OCI-LY7 (cell line): ENCODE measurements at regions not wholly inside any gene's neighbourhood (a gene's known extent, or its start where the extent isn't known, plus 50 kb on each side); places are given as distances from the start of the nearest gene placed in this dataset.

Source experiments
- BruUV-seq: library from RNA; stranded (reverse); fragments of 400-500 nt; replicated peaks from 2 replicates; lab custom pipeline; 2021; lab: Mats Ljungman, UMichigan
- CTCF ChIA-PET: fragments of 300-600 bp; sonication (Branson Sonifier 250); formaldehyde crosslinking; loops from one replicate; lab custom pipeline; 2022; ENCODE audit warnings: antibody characterized with exemption; ENCODE audit not compliant: unreplicated experiment; lab: Charles Lee
- POLR2A ChIA-PET: fragments of 300-600 bp; sonication (Branson Sonifier 250); formaldehyde crosslinking; loops from one replicate; lab custom pipeline; 2022; ENCODE audit warnings: antibody characterized with exemption; lab: Charles Lee
- DNase-seq: peaks from one replicate; pipeline ENCODE4 v3.0.0-alpha.2; 2015; ENCODE audit warnings: low spot score
- H2AFZ ChIP-seq: fragments of 200-600 bp; sonication (generic), shearing (Covaris generic); 2 replicates; pipeline ENCODE4 v1.6.1; 2014; ENCODE audit warnings: mild to moderate bottlenecking, antibody characterized with exemption, low read length, moderate library complexity
- H3K27ac ChIP-seq: fragments of 200-600 bp; sonication (generic); 2 replicates; pipeline ENCODE4 v1.5.1; 2014; ENCODE audit warnings: mixed run types, low read depth, mild to moderate bottlenecking, moderate library complexity, low read length, inconsistent platforms; ENCODE audit not compliant: poor library complexity, severe bottlenecking
- H3K36me3 ChIP-seq: fragments of 200-600 bp; sonication (generic); 2 replicates; pipeline ENCODE4 v1.6.1; 2014; ENCODE audit warnings: mild to moderate bottlenecking, antibody characterized with exemption, low read length, moderate library complexity, mixed read lengths; ENCODE audit not compliant: insufficient read depth
- H3K4me1 ChIP-seq: fragments of 200-600 bp; sonication (generic); 2 replicates; pipeline ENCODE4 v1.5.1; 2014; ENCODE audit warnings: mild to moderate bottlenecking, low read length; ENCODE audit not compliant: insufficient read depth, poor library complexity, severe bottlenecking
- H3K4me2 ChIP-seq: fragments of 200-600 bp; sonication (generic); 2 replicates; pipeline ENCODE4 v1.6.1; 2014; ENCODE audit warnings: mild to moderate bottlenecking, low read length
- H3K4me3 ChIP-seq: fragments of 200-600 bp; sonication (generic); 2 replicates; pipeline ENCODE4 v1.5.1; 2014; ENCODE audit warnings: mild to moderate bottlenecking, low read depth, low read length; ENCODE audit not compliant: poor library complexity, severe bottlenecking
- H3K79me2 ChIP-seq: fragments of 200-600 bp; sonication (generic); 2 replicates; pipeline ENCODE4 v1.6.1; 2016; ENCODE audit warnings: low read depth, mild to moderate bottlenecking, low read length, moderate library complexity, mixed read lengths; ENCODE audit not compliant: insufficient read depth
- H3K9me2 ChIP-seq: fragments of 200-600 bp; sonication (generic); 2 replicates; pipeline ENCODE4 v1.6.1; 2016; ENCODE audit warnings: mild to moderate bottlenecking, low read length, mixed read lengths; ENCODE audit not compliant: insufficient read depth
- H3K9me3 ChIP-seq: fragments of 200-600 bp; sonication (generic); 2 replicates; pipeline ENCODE4 v1.6.1; 2014; ENCODE audit warnings: mild to moderate bottlenecking, mixed run types, low read length, mixed read lengths
- H4K20me1 ChIP-seq: fragments of 200-600 bp; sonication (generic); 2 replicates; pipeline ENCODE4 v1.6.1; 2014; ENCODE audit warnings: mild to moderate bottlenecking, antibody characterized with exemption, low read length, moderate library complexity, mixed read lengths; ENCODE audit not compliant: insufficient read depth
- CTCF ChIP-seq: fragments of 200-600 bp; sonication (generic); conservative IDR thresholded peaks from 2 replicates; pipeline ENCODE4 v1.5.1; 2014; ENCODE audit warnings: mild to moderate bottlenecking, antibody characterized with exemption, low read length, moderate library complexity, mixed read lengths
- EZH2phosphoT487 ChIP-seq: fragments of 200-600 bp; sonication (generic); IDR thresholded peaks from 2 replicates; pipeline ENCODE4 v1.6.1; 2018; ENCODE audit warnings: low read depth, borderline replicate concordance, mild to moderate bottlenecking, mixed run types, antibody characterized with exemption, low read length, moderate library complexity, mixed read lengths
- intact Hi-C: fragments of 100-400 bp; cut with micrococcal nuclease; formaldehyde crosslinking; loops from one replicate; pipeline ENCODE4 v1.10.0; 2022; ENCODE audit not compliant: unreplicated experiment

- Histone ChIP-seq H3K4me2 (no peak overlapping the region), H4K20me1 (no peaks in the 10 kb centered on the region), H3K4me1 (no peaks in the 10 kb centered on the region), H3K9me2 (no peaks in the 10 kb centered on the region), H2AFZ (no peak overlapping the region), H3K36me3 (no peaks in the 10 kb centered on the region), H3K4me3 (no peak overlapping the region), H3K9me3 (no peaks in the 10 kb centered on the region), H3K27ac (no peak overlapping the region), H3K79me2 (no peaks in the 10 kb centered on the region)
- no peak for DNase-seq
- TF ChIP-seq EZH2phosphoT487 (no peak), CTCF (no peak)
- POLR2A ChIA-PET = interaction anchor here (0.6 to 0.7 kb wide), 2 partner anchors 8 to 1104 kb away, joined by 3 read pairs; no protein-coding TSS in a partner anchor
- no TSS peak for BruUV-seq
- intact Hi-C loops = no loop called here
- CTCF ChIA-PET = interaction anchor here (0.7 kb wide), 1 partner anchor 15 kb away, joined by 3 read pairs; no protein-coding TSS in a partner anchor
These were observed 794.8 kb downstream of the HACE1 start for GRCh38 chr6:104064876-104065275.

DNA sequence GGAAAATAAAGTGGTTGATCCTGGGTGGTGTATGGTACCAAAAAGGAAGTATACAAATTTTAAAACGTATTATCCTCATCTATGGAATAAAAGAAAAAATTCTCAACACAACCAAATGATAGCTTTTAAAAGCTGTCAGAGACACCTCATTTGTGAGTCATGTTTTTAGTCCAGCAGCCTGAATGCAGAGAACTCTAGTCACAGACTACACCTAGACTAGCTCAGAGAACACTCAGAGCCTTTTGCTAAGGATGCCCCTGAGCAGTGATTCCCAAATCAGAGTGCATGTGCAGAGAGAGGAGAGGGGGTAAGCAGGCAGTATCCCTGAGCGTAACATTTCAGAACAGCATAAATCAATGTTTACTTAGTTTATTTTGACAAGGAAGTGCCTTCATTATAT is 809.3 kb downstream of the HACE1 start:
- BruUV-seq = no TSS peak
- ChIA-PET CTCF (no interaction called here), POLR2A (no interaction called here)
- no peaks in the 10 kb centered on the region for H3K79me2 ChIP-seq
- no peak overlapping the region for H2AFZ ChIP-seq
- no peak overlapping the region for H3K4me2 ChIP-seq
- no peaks in the 10 kb centered on the region for H3K4me1 ChIP-seq
- H3K27ac ChIP-seq = no peak overlapping the region
- H4K20me1 ChIP-seq = no peaks in the 10 kb centered on the region
- no peaks in the 10 kb centered on the region for H3K36me3 ChIP-seq
- no peaks in the 10 kb centered on the region for H3K9me3 ChIP-seq
- H3K9me2 ChIP-seq = no peaks in the 10 kb centered on the region
- no peak overlapping the region for H3K4me3 ChIP-seq
- intact Hi-C loops = no loop called here
- DNase-seq = no peak
- no peak for TF ChIP-seq CTCF
- no peak for TF ChIP-seq EZH2phosphoT487

DNA sequence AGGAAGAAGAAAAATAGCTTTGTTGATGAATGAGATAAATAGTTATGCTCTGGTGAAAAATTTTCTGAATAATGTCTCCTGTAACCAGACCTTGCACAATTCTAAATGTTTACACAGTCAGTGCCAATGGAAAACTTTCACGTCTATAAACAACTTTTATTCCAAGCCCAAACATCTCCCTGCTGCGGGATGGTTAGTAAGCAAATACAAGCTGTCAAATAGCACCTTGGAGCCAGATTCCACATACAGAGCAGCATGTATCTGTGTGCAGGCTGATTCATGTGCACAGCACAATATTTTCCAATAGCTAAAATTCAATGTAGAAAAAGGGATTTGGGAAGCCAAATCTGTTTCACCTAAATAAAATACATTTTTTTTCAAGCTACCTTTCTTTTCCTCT is 813.3 kb downstream of the HACE1 start:
- Histone ChIP-seq H3K9me2 (no peaks in the 10 kb centered on the region), H3K79me2 (no peaks in the 10 kb centered on the region), H3K4me2 (no peak overlapping the region), H4K20me1 (no peaks in the 10 kb centered on the region), H3K4me3 (no peak overlapping the region), H2AFZ (no peak overlapping the region), H3K9me3 (no peaks in the 10 kb centered on the region), H3K36me3 (no peaks in the 10 kb centered on the region), H3K4me1 (no peaks in the 10 kb centered on the region), H3K27ac (no peak overlapping the region)
- POLR2A ChIA-PET = interaction anchor here (0.8 kb wide), 1 partner anchor 68 kb away, joined by 3 read pairs; no protein-coding TSS in a partner anchor
- TF ChIP-seq CTCF (no peak), EZH2phosphoT487 (no peak)
- BruUV-seq = no TSS peak
- CTCF ChIA-PET = no interaction called here
- intact Hi-C loops = no loop called here
- DNase-seq = no peak
